H54 (cell line): ENCODE measurements at regions not wholly inside any gene's neighbourhood (a gene's known extent, or its start where the extent isn't known, plus 50 kb on each side); places are given as distances from the start of the nearest gene placed in this dataset.
"Not testable (repeated sequence)": the region's sequence is repeated elsewhere in the genome, so short reads cannot be mapped to it uniquely, and the experiment has no call there.

ENCODE experiments used
- DNase-seq: peaks from one replicate; pipeline ENCODE4 v3.0.0; 2011; ENCODE audit warnings: low spot score, mixed read lengths; ENCODE audit not compliant: insufficient read length
- FAIRE-seq: peaks from 3 replicates; lab custom pipeline; 2011; peaks lifted over from hg19 to GRCh38; lab: Jason Lieb, UNC
- POLR2A ChIP-seq: IDR thresholded peaks from 2 replicates; pipeline ENCODE4 v1.6.1; 2011; ENCODE audit warnings: low read depth, mild to moderate bottlenecking, low read length

- no peak for DNase-seq
- FAIRE-seq: no peak
- no peak for TF ChIP-seq POLR2A
These were observed 93.9 kb downstream of the CDC7 start for GRCh38 chr1:91594383-91595055.

- FAIRE-seq: peak; percentile 77
- DNase-seq: no peak
- no peak for TF ChIP-seq POLR2A
These were observed 95.8 kb downstream of the CDC7 start for GRCh38 chr1:91596474-91596873.

GRCh38 chr1:91597215-91597614 lies 96.6 kb downstream of the CDC7 start:
- FAIRE-seq (no peak), DNase-seq (no peak)
- no peak for TF ChIP-seq POLR2A

GRCh38 chr1:91600431-91601337 lies 100.0 kb downstream of the CDC7 start:
- TF ChIP-seq POLR2A: no peak
- FAIRE-seq (no peak), DNase-seq (no peak)

- DNase-seq (peak; percentile 11), FAIRE-seq (no peak)
- no peak for TF ChIP-seq POLR2A
These were observed 101.1 kb downstream of the CDC7 start for GRCh38 chr1:91601554-91602376.

GRCh38 chr1:91603409-91603808 lies 102.8 kb downstream of the CDC7 start:
- DNase-seq: no peak
- no peak for FAIRE-seq
- no peak for TF ChIP-seq POLR2A

- TF ChIP-seq POLR2A: no peak
- no peak for DNase-seq
- FAIRE-seq: no peak
These were observed 104.0 kb downstream of the CDC7 start for GRCh38 chr1:91604632-91605031.

- TF ChIP-seq POLR2A: no peak
- FAIRE-seq (no peak), DNase-seq (no peak)
These were observed 104.9 kb downstream of the CDC7 start for GRCh38 chr1:91605566-91605965.

- FAIRE-seq: no peak
These were observed 106.0 kb downstream of the CDC7 start for GRCh38 chr1:91606546-91607078.

GRCh38 chr1:91607686-91608085 lies 107.0 kb downstream of the CDC7 start:
- FAIRE-seq: not testable (repeated sequence)

More at GRCh38 chr1:91606546-91607078, 106.0 kb downstream of the CDC7 start:
- DNase-seq: no peak
- no peak for TF ChIP-seq POLR2A

GRCh38 chr1:91608876-91609275 lies 108.2 kb downstream of the CDC7 start:
- DNase-seq (peak; percentile 30), FAIRE-seq (peak; percentile 57)

More at GRCh38 chr1:91607686-91608085, 107.0 kb downstream of the CDC7 start:
- not testable (repeated sequence) for DNase-seq

GRCh38 chr1:91609551-91609950 lies 108.9 kb downstream of the CDC7 start:
- no peak for TF ChIP-seq POLR2A
- FAIRE-seq (peak; percentile 71), DNase-seq (peak; percentile 54)

More at GRCh38 chr1:91608876-91609275, 108.2 kb downstream of the CDC7 start:
- no peak for TF ChIP-seq POLR2A

- no peak for FAIRE-seq
- TF ChIP-seq POLR2A: no peak
These were observed 109.5 kb downstream of the CDC7 start for GRCh38 chr1:91610102-91610501.

More at GRCh38 chr1:91610102-91610501, 109.5 kb downstream of the CDC7 start:
- DNase-seq: no peak
